ENCODE measurements at regions not wholly inside any gene's neighbourhood (a gene's known extent, or its start where the extent isn't known, plus 50 kb on each side); places are given as distances from the start of the nearest gene placed in this dataset.

DNA sequence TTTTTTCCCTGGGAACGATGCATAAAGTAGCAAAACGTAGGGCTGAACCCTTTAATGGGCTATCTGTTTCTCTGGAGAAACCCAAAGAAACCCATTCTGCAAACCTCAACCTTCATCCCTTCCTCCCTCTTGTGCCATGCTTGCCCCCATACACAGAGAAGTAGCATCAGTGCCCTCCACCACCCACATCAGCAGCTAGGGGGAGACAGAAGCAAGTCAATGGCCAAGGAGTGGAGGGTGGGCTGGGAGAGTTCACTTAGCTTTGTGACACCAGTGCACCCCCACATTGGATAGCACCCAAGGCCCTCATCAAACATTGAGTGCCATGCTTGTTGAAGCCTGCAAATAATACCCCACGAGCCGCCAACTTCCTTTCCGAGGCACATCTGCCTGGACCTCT lies 282.4 kb downstream of the ABCC12 start:
- TF ChIP-seq CTCF (conservative IDR thresholded peaks at IDR 0.05; ENCODE audit: low read depth in 2 of 2) (peak; percentile 69 to 81), EZH2 (IDR thresholded peaks at IDR 0.05; ENCODE audit: low read depth, unreplicated experiment) (no peak), REST (IDR thresholded peaks at IDR 0.05; ENCODE audit: unreplicated experiment) (no peak), JUNB (IDR thresholded peaks at IDR 0.05; ENCODE audit: unreplicated experiment) (no peak), CREB1 (CRISPR knock-in tag; IDR thresholded peaks at IDR 0.05; ENCODE audit: low read depth) (no peak), EZH2phosphoT487 (IDR thresholded peaks at IDR 0.05; ENCODE audit: unreplicated experiment) (no peak), ETS1 (IDR thresholded peaks at IDR 0.05) (no peak), POLR2AphosphoS5 (IDR thresholded peaks at IDR 0.05; ENCODE audit: low read depth) (no peak), STAT1 (IDR thresholded peaks at IDR 0.05; ENCODE audit: unreplicated experiment) (no peak), ZNF462 (CRISPR knock-in tag; IDR thresholded peaks at IDR 0.05) (no peak), ZNF114 (CRISPR knock-in tag; IDR thresholded peaks at IDR 0.05) (no peak), NANOG (IDR thresholded peaks at IDR 0.05; ENCODE audit: borderline replicate concordance) (no peak), ZNF331 (CRISPR knock-in tag; IDR thresholded peaks at IDR 0.05; ENCODE audit: low read depth) (no peak)
